Brain pericyte (primary cell): ENCODE measurements at regions not wholly inside any gene's neighbourhood (a gene's known extent, or its start where the extent isn't known, plus 50 kb on each side); places are given as distances from the start of the nearest gene placed in this dataset.
"Not testable (repeated sequence)": the region's sequence is repeated elsewhere in the genome, so short reads cannot be mapped to it uniquely, and the experiment has no call there.

Experiments used
- DNase-seq: peaks from one replicate; pipeline ENCODE4 v3.0.0-alpha.2; 2012; ENCODE audit warnings: low read depth, low spot score

DNA sequence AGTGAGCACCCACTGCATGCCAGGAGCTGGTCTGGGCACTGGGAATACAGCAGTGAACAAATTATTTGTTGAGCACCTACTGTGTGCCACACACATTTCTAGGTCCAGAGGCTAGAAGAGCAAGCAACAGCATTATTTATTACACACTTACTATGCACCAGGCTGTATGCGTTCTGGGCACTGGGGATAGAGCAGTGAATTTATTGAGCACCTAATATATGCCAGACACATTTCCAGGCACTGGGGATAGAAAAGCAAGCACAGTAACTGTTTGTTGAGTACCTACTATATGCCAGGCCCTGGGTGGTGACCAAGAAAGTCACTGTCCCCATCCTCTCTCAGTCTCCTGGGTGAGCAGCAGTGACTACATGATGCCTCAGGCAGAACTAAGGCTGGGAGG, 107.5 kb upstream of the NCOR2 start:
- DNase-seq = no peak

DNA sequence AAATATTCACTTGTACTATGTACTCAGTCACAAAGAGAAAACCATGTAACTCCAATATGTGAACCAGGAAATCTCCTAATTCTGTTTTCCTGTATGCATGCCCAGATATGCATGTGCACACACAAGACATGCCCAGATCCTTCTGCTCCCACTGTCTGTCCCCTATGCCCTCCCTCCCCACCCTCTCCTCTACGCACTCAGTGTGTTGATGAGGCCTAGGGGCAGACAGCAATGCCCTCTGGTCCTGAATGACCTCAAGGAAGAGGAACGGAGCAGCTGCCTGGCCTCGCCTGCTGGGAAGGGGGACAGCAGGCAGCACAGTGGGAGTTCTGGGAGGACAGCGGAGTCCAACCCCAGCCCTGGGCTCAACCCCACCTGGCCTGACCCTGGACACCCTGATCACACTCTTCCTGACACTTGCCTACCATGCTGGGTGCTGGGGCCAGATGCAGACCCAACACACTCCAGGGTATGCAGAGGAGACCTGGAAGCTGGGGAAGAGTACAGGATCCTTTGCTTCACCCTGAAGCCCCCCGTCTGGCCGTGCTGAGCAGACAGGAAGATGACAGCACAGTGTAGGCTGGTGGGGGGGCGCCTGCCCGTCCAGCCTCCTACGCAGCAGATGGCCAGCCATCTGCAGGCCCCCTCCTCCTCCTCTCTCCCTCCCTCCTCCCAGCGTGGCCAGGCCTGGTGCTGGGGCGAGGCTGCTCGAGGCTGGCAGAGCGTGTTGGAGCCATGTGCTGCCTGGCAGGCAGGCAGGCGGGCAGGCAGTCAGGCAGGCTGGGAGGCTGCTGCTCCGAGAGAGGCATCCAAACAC, 106.6 kb upstream of the NCOR2 start:
- peak; percentile 67 for DNase-seq

DNA sequence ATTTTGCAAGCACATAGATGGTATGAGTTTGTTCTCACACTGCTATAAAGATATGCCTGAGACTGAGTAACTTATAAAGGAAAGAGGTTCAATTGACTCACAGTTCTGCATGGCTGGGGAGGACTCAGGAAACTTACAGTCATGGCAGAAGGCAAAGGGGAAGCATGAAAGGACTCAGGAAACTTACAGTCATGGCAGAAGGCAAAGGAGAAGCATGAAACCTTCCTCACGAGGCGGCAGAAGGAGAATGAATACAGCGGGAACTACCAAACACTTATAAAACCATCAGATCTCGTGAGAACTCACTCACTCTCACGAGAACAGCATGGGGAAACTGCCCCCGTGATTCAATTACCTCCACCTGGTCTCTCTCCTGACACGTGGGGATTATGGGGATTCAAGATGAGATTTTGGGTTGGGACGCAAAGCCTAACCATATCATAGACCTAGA, 101.9 kb upstream of the NCOR2 start:
- not testable (repeated sequence) for DNase-seq

DNA sequence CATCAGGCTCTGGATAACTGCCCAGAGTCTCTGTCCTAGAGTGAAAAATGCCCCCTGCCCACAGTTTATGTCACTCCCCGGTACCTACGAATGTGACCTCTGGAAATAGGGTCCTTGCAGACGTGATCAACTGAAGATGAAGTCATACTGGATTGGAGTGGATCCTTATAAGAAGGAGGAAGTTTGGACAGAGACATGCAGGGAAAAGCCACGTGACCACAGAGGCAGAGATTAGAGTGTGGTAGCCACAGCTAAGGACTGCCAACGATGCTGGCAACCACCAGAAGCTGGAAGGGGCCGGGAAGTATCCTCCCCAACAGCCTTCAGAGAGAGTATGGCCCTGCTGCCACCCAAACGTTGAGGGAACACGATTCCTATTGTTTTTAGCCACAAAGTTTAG, 101.2 kb upstream of the NCOR2 start:
- no peak for DNase-seq

DNA sequence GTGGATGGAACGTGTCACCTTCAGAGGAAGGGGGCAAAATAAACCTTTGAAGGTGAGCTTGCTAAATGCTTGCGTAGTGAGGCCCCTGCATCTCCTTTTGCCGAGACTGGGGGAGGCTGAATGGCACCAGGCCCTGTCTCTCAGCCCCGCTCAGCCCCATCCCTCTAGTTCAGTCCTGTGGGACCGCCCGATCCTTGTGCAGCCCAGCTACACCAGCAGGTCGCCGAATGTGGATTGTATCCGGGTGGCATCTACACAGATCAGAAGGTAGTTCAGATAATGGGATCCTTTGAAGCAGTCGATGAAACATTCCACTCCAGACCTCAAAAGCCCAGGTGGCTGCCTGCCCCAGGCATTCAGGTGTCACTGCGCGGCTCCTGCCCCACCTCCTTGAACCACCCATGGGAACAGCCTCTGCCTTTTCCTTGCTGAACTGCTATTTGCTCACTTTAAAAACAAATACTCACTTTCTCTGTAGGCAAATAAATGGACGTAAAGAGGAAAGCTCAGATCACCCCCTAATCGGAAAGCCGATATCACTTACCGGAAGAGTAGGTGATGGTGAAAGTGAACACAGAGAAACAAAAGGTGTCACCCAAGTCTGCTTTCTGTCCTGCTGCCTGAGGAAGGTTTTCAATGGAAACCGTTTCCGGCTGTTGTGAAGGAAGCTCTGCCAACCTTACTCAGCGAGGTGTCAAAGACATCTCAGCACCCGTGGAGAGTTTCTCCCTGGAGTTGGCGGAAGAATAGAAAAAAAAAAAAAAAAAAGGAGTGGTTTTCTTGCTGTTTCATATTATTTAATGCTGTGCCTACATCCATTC, 100.3 kb upstream of the NCOR2 start:
- no peak for DNase-seq

DNA sequence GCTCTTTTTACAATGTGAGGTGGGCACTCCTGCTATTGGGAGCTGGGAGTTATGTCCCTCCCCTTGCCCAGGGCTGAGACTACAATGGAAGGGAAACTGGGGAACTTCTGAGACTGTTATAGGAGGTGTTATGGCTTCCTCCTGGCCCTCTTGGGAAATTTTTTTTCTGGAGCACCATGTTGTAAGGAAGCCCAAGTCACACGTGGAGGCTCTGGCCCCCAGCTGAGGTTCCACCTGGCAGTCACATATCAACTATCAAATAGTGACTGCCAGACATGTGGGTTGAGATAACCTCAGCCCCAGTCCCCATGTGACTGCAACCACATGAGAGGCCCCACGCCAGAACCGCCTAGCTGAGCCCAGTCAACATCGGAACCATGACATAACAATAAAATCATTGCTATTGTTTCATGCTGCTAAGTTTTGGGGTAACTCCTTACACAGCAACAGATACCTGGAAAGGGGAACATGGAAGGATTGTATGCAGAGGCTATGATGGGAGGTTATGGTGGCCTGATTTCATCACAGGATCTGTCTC, 99.4 kb upstream of the NCOR2 start:
- no peak for DNase-seq

DNA sequence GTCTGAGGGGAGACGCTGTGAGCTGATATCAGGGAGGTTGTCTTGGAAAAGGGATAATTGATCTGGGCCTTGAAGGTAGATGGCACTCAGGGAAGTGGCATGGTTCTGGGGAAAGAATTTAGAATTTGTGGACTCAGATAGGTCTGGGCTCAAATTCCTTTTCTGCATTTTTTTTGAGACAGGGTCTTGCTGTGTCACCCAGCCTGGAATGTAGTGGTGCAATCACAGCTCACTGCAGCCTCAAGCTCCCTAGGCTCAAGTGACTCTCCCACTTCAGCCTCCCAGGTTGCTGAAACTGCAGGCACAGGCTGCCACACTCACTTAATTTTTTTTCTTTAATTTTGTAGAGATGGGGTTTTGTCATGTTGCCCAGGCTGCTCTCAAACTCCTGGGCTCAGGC, 98.1 kb upstream of the NCOR2 start:
- DNase-seq = no peak

DNA sequence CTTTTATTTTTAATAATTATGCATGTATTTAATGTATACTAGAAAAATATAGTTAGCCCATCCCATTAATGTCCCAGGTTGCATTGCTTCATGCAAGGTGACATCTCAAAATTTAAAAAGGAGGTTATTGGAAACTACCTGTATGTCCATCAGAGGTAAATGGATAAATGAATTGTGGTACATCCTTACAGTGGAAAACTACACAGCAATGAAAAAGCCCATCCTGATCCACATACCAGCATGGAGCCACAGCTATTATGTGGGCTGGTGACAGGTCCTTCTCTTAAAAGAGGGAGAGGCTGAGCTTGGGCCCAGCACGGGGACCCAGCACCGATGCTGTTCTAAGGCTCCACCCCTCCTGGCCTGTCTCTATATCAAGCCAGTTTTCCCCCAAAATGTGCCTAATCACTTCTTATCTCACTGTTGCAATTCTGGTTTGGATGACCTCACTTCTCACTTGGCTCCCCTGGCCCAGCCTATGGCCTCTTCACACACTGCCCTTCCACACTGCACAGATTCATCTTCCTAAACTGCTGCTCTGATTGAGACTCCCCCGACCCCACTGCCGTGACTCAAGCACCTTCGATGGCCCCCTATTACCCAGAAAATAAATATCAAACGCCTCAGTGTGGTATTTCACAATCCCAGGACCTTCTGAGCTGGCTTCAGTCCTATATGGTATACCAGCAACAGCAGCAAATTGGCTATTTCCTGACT, 97.1 kb upstream of the NCOR2 start:
- no peak for DNase-seq

DNA sequence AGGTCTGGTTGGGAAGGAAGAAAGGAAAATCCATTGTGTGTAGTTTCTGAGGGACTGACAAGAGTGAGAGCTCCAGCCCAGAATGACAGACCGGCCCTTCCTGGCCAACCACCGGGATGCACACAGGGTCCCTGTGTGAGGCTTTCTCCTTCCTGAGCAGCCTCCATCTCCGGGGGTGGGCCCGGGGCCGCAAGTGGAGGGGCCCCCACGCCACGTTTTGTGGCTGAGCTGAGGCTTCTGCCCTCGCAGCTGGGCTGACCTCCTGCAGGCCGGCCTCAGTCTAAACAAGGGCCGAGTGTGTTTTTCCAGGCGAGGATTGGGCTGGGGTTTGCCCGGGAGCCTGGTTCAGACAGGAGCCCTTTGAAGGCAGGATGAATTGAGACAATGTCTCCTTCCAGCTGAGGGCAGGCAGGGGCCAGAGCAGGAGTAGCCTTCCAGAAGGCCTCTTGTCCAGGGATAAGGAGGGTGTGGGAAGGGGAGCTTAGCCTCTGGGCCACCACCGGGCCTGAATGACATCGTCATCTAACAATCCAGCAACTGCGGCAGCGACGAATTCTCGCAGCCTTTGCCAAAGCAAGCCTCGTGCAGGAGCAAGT, 96.5 kb upstream of the NCOR2 start:
- DNase-seq = no peak

DNA sequence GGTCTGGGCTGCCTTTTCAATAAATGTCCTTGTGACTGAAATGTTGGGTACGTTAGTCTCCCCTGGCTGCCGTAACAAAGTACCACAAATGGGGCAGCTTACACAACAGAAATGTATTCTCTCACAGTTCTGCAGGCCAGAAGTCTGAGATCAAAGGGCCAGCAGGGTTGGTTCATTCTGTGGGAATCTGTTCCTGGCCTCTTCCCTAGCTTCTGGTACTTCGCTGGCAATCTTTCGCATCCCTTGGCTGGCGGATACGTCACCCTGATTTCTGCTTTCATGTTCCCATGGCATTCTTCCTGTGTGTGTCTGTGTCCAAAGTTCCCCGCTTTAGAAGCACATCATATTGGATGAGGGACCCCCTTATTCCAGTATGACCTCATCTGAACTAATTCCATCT, 95.8 kb upstream of the NCOR2 start:
- no peak for DNase-seq

DNA sequence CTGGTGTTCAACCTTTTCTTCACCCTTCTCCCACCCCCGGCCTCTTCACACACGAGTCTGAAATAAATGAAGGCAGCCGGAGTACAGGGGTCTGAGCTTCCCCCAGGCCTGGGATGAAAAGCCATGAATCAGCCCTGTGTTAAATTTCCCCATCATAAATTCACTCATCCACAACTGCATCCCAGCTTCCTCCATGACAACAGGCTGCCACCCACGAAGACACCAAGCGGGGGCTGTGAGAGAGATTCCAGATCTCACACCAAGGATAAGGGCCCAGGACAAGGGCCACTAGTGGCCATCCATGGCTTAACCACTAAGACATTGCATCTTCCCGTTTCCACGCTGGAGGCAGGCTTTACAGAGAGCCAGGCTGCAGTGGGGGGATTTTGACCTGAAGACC, 93.9 kb upstream of the NCOR2 start:
- DNase-seq = no peak

DNA sequence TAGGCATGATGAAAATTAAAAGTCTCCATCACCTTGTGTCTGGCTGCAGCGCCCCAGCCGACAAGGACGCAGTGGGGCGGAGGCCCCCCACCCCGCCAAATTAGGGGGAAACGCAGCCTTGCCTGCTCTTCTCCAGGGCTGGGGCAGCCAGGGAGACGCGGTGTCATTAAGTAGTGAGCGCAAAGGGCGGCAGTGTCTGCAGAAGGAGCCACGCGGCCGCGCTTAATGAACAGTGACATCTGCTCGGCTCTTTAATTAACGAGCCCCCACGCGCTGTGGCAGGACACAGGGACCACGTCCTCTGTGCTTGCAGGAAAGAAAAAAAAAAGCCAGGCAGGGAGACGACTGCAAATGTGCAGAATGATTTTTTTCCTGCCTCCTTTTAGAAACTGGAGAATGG, 93.4 kb upstream of the NCOR2 start:
- DNase-seq = no peak

DNA sequence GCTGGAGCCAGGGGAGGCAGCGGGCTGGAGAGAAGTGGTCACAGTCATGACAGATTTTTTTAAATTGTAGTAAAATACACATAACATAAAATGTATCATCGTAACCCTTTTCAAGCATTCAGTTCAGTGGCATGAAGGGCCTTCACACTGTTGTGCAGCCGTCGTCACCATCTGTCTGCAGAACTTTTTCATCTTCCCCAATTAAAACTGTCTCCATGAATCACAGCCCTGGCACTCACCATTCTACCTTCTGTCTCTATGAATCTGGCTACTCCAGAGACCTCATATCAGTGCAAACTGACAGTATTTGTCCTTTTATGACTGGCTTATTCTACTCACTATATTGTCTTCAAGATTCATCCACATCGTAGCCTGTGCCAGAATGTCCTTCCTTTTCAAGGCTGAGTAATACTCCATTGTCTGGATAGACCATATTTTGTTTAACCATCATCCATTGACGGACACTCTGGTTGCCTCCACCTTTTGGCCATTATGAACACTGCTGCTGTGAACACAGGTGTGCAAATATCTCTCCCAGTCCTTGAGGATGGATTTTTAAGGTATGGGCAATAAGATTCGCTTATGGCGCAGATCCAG, 91.5 kb upstream of the NCOR2 start:
- no peak for DNase-seq

DNA sequence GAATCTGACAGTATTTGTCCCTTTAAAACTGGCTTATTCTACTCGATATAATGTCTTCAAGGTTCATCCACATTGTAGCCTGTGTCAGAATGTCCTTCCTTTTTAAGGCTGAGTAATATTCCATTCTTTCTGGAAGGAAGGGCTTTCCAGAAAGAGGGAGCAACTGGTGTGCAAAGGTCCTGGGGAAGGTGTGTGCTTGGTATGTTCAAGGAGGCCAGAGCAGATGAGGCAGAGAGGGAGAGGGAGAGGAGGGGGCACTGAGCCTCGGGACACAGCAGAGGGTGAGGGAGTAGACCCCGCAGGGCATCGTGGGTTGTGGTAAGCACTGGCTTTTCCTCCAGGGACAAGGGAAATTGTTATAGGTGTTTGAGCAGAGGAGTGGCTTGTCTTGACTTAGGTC, 90.9 kb upstream of the NCOR2 start:
- DNase-seq = no peak

DNA sequence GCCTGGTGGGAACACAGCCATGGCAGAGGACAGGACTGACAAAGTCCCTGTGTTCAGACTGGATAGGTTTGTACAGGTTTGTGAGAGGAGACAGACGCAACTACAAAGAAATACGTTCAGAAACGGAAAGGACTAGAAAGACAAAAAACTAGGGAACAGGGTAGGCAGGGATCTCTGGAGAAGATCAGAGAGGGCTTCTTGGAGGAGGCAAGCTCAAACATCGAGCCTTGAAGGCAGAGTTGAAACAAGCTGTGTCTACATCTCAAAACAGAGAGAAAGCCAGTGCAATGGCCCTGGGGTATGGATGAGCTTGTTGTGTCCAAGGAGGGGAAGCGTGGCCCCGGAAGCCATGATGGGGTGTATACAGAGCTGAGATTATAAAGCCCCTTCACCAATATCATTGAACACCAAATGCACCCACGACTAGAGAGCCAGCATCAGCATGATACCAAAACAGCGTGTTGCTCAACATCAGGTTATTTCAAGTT, 89.6 kb upstream of the NCOR2 start:
- DNase-seq = no peak

DNA sequence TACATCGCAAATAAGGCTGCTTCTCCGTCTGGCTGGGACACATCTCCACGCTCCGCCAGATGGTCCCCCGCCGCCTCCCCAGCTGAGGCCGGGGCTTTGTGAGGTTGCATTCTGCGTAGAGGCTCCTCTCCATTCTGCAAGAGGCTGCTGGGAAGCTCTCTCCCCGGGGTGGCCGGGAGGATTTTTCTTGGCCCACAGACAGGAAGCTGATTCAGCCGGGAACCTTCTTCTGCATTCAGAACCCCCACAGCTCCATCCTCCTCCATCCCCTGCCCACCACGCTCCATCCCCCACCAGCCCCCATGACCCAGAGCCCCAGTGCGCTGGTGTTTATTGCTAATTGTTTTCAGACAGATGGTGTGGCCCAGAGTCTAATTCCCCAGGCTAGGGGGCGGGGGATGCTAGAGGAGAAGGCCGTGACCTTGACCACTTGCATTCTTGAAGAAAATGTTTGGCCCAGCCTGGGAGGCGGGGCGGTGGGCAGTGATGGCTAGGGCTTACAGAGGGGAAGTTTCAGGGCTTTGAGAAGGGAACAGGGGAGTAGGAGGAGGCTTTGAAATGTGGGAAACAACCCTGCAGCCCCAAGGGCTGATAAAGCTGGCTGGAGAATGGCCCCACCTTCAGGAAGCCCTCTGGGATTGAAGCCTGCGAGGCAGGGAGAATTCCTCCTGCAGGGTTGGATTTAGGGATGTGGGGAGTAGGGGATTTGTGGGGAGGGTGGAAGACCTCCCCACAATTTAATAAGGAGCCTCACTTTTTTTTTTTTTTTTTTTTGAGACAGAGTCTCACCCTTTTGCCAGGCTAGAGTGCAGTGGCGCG, 88.5 kb upstream of the NCOR2 start:
- DNase-seq = peak; percentile 99

DNA sequence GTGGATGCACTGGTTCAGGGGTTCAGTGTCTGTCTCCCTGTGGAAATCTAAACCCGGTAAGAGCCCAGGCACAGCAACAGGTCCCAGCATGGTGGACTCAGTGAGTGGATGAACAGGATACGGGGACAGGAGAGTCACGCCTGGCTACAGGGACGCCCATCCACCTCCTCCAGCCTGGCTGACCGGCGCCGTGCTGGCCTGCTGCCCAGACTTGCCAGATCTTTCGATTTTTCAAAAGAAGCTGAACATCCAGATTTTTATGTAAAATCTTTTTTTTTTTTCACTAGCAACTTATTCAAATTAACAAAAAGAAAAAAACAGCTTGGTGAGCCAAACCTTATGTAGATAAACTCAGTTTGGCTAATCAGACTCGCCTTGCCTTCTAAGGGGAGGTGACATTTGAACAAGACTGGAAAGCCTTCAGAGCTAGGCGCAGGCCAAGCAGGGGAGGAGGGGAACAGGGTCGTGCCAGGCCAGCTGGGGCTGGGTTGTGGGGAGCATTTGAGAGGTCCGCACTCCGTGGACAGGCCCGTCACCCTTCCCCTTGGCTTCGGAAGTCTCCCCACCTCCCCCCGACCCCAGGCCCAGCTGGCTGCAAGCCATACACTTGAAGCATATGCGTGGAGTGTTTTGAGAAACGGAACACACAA, 87.8 kb upstream of the NCOR2 start:
- no peak for DNase-seq

DNA sequence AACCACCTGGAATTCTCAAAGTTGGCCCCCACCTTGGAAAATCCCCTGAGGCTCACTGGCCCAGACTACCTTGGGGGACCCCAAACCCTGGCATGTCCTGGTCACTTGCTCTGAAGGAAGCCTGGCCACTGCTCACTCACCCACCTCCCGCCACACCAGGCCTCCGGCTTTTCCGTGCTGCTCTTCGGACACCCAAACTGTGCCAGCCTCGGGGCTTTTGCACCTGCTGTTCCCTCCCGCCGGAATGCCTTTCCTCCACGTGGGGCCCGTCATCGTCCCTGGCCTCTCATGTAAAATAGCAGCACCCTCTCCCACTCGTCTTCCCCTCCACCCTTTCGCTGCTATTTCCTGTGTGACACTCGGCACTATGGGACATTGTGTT, 87.2 kb upstream of the NCOR2 start:
- no peak for DNase-seq

DNA sequence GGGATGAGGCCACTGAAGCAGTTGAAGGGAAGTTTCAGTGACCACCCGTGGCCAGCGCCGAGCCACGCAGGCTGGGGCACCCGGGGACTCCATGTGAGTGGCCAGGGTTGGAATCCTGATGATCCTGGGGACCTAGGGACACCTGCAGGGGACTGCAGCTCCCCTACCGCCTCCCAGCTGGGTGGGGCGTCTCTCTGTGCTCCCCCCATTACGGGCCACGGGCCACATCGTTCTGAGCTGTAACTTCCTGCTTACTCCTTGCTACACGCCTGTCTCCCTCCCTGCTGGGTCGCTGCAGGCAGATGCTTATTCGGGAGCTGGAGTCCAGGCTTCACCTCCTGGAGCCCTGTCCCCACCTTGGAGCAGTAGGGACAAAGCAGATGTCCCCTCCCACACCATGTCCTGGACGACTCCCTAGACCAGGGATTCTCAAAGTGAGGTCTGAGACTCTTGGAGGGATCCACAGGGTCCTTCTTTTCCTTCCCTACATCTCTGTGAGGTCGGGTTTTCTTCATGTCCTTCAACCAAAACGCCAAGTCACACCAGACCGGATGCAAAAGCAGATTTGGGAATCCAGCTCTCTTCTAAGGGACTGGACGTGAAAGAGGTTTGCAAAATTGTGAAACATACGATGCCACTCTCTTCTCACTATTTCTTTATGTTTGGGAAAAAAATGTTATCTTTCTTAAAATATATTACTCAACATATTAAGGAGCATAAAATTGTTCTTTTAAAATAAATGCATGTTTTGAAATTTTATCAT, 85.9 kb upstream of the NCOR2 start:
- no peak for DNase-seq
